GM18498 (cell line): ENCODE measurements at regions not wholly inside any gene's neighbourhood (a gene's known extent, or its start where the extent isn't known, plus 50 kb on each side); places are given as distances from the start of the nearest gene placed in this dataset.
"Not testable (repeated sequence)": the region's sequence is repeated elsewhere in the genome, so short reads cannot be mapped to it uniquely, and the experiment has no call there.

ENCODE experiments used
- ATAC-seq: cut with Tn5 transposase; IDR thresholded peaks from one replicate; pipeline ENCODE4 v1.9.1; 2021; ENCODE audit warnings: mild to moderate bottlenecking, moderate library complexity; ENCODE audit not compliant: unreplicated experiment

DNA sequence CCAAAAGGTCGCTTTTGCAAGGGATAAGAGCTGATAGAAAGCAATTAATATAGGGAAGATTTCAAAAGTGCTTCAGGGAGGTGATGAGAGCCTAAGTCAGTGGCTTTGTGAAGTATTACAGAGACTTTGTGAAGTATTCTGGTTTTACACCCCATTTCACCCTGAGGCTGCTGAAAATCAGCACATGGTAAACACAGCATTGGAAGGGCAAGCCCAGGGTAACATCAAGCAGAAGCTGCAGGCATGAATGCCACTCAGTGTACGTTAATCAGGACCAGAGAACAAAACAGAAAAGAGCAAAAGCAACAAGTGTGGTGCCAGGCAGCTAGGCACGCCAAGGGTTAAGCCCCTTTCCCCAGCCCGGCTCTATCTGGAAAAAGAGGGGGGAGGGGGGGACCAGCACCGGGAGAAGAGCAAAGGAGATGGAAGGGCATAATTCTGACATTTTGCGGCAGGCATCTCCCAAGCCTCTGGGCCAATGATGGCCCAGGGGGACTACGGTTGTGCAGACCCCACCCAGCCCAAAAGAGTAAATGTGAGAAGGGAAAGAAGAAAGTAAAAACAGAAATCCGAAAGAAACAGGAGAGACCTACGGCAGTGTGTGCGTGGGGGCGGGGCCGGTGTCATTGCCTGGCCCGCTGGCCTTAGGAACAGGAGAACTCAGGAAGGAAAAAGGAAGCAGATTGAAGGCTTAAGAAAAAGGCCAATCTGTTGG lies 58.9 kb downstream of the DHRS2 start:
- ATAC-seq = no peak

DNA sequence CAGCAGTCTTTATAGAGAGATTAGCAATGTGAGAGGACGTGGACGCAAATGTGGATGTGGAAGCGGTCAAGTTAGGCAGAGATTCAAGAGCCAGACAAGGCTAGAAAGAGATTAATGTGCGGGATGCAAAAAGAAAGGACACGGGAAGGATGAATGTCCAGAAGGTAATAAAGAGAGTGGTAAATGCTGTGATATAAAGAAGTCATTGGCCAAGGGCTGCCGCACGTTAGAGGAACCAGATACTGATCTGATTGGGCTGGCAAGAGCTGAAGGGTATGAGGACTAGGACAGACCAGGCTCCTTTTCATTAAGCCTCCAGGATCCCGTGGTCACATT lies 59.5 kb downstream of the DHRS2 start:
- ATAC-seq = no peak

DNA sequence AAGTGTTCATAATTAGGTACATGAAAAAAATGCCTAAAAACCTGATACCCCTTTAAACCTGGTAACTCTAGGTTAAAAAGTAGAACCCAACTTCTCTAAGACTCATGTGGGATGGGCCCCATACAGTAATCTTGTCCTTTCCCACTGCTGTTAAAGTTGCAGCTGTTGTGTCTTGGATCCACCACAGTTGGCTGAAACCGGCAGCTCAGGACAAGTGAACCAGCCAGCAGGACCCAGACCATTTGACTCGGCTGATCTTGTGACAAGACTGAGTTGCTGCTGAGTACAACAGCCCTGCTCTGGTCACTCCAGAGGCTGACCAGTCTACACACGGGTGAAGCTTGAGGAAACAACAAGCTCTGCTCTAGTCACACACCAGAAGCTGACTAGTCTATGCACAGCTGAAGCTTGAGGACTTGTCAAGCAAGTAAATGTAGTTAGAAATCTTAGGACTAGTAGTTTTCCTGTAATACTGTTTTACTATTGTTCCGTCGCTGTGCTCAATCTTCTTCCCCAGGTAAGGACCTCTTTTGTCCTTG lies 60.6 kb downstream of the DHRS2 start:
- no peak for ATAC-seq

DNA sequence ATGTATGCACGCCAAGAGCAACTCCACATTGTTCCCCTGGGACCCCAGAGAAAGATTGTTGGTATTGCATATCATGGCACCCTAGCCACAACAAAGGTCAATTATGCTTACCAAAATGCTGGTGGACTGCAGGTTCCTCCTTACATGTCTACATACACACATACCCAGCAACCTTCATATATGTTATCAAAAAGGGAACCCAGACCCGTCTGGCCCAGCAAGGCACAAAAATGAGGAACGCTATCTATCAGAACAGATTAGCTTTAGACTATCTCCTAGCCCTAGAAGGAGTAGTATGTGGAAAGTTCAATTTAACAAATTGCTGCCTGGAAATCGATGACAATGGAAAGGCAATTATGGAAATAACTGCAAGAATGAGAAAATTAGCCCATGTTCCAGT lies 61.5 kb downstream of the DHRS2 start:
- no peak for ATAC-seq

DNA sequence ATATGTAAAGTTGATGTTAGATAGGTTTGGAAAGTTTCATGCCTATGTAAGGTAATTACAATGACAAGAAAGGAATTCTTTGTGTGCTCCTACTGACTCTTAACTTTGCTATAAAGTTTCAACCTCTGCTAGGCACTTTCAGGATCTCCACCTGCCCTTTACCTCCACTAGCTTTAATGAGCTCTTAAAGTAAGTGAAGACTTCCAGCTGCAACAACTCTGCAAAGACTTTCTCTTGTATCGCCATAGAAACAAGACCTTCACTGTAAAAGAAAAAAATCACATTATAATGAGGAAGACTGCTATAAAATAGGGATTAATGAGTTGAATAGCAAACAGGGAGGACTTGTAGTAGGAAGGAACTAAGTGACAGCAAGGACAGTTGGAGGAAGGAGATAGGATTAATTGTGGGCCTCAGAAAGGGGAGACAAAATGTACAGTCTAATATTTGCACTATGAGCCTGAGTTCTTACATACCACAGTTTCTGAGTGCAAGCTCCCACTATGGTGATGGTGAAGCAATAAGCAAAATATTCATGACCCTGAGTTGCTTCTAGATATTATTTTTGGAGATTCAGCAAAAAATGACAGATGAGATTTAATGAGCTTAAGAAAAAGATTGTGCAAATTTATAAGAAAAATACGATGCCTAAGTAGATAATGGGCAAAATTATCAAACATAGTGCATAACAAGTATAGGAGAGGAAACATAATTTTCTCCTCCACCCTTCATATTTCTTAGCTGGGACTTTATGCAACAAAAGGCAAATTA lies 66.7 kb downstream of the DHRS2 start:
- no peak for ATAC-seq

DNA sequence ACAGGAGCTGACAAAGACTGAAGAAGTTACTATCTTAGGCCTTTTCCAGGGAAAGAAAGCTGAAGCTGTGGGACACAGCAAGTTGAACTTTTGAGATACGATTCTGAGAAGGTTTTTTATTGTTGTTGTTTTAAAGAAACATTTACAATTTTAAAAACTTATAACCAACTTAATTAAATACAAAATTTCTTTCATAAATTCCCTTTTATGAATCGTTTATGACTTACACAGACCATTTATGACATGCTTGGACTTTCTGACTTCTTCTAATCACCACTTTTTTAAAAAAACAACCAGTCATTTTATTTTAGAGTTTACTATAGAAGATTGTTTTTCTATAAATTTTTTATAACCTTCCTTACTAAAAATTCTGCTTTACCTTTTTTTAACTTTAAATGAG lies 68.7 kb downstream of the DHRS2 start:
- ATAC-seq = no peak

DNA sequence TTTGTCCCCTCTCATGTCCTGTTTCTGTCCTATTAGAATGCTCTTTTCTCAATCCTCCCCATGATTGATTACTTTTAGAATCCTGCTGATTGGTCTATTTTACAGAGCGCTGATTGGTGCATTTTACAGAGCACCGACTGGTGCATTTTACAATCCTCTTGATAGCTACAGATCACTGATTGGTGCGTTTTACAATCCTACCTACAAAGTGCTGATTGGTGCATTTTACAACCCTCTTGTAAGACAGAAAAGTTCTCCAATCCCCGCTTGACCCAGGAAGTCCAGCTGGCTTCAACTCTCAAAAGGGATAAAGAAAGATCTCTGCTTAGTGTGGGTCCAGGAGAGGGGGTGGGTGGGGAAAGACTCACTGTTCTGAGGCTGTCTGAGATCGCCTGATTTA lies 71.3 kb downstream of the DHRS2 start:
- no peak for ATAC-seq

DNA sequence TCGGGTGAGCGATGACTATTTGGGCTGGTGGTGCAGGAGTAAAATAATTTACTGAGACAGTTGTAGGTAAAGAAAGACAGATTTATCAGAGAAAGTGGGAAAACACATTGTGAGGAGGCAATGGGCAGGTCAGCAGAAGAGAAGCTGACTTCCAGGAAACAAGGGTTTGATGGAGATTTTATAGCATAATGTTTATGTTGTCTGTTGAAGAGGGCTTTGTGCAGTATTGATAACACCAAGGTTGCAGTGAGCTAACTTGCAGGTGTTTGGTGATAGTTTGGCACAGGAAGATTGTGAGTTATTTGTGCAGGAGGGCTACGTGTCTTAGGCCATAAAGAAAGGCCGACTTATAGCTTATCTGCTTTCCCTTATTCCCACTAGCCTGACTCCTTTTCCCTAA lies 72.2 kb downstream of the DHRS2 start:
- no peak for ATAC-seq

DNA sequence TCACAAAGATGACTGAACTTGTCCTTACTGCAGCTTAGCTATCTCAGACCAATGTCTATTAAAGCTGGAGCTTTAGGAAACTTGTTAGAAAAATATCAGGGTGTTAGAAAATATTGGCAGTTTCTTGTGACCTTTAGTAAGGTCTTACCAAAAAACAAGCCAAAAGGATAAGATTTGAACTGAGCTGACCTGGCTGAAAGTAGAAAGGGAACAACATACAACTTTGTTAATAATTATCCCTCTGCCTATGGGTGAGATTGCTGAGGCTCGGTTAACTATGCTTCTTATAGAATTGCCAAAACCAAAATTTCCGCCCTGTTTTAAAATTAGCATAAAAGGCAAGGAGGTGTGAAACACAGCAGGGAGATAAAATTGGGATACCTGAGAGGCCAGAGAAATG lies 73.8 kb downstream of the DHRS2 start:
- ATAC-seq = no peak

DNA sequence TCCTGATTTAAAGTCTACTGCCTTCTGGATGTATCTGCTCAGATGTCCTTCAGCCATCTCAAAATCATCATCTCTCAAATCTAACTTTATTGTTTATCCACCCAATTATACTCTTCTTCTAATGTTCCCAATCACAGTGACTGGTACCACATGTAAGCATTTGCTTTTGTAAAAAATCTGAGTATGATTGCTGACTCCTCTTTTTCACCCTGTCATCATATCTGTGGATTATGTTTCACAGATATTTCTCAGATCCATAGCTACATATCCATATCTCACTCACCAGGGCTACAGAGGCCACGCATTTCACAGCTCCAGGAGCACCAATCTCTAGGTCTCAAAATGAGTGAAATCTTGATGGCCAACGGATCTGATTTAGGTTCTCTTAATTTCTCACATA lies 76.1 kb downstream of the DHRS2 start:
- ATAC-seq = no peak

DNA sequence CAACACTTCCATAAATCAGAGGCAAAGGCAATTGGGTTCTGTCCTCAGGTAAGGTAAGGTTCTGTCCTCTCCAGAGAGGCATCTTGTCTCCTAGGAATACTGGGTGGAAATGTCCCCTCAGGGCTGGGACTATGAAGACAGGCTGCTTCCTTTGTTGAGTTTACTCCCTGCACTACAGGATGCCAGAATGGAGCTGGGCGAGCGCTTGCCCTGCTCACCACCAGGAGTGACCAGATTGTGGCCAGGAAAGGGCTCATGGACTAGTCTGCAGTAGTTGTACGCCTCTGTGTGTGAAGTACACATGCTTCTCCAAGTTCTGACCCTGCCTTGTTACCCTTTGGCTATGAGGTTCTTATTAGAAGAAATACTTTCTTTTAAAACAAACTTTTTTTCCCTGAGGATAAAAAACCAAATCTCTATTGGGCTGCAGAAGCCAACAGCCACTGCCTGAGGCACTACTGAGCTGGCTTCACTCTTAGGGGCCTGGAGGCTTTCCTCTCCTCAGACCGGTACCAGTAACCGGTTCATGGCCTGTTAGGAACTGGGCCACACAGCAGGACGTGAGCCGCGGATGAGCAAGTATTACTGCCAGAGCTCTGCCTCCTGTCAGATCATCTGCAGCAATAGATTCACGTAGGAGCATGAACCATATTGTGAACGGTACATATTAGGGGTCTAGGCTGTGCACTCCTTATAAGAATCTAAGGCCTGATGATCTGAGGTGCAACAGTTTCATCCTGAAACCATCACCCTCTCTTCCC lies 83.2 kb downstream of the DHRS2 start:
- ATAC-seq = no peak

DNA sequence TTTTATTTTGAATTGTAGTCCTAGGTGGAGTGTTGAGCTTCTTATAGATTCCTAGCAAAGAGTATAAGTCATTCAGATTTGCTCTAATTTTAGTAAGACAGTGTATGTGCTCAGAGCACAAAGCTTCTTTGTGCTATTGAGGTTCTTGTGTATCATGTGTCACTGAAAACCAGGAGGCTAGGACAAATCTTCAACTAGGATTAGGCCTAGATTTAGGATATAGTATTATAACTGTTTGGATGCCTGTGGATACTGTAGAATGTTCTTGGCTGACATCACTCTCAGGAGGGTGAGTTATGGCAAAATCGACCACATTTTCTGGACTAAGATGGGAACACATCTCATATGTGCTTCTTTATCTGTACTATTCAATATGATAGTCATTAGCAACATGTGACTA lies 86.5 kb downstream of the DHRS2 start:
- no peak for ATAC-seq

DNA sequence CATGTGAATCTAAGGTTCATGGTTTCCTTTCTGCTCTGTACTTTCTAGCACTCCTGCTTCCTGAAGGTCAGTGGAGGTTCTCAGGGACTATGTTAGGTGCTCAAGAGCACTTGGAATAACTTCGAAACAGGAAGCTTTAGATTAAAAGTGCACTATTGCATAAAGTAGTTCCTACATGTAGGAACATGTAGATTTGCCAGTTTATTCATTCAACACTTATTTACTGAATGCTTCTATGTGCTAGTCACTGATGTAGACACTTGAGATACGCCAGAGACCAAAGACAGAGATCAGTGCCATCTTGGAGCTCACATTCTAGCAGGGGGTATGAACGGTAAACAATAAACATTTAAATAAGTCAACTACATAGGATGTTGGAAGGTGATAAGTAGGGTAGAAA lies 87.7 kb downstream of the DHRS2 start:
- no peak for ATAC-seq

DNA sequence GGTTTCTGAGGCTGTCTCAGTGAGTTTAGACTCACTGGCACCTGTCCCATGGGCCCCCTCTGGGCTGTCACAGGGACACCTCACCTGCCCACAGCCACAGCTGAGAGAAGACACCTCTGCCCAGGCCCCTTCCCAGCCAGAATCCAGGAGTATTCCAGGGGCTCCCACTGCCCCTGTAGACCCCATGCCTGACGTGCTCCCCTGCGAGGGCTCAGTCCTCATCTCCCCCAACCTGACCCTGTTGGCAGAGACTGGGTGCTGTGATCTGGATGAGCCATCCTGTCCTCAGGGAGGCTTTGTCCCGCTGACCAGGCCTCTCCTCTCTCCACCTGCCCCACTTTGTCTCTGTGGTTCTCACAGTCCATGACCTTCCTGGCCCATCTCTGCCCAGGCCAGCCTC lies 89.4 kb downstream of the DHRS2 start:
- ATAC-seq = no peak

DNA sequence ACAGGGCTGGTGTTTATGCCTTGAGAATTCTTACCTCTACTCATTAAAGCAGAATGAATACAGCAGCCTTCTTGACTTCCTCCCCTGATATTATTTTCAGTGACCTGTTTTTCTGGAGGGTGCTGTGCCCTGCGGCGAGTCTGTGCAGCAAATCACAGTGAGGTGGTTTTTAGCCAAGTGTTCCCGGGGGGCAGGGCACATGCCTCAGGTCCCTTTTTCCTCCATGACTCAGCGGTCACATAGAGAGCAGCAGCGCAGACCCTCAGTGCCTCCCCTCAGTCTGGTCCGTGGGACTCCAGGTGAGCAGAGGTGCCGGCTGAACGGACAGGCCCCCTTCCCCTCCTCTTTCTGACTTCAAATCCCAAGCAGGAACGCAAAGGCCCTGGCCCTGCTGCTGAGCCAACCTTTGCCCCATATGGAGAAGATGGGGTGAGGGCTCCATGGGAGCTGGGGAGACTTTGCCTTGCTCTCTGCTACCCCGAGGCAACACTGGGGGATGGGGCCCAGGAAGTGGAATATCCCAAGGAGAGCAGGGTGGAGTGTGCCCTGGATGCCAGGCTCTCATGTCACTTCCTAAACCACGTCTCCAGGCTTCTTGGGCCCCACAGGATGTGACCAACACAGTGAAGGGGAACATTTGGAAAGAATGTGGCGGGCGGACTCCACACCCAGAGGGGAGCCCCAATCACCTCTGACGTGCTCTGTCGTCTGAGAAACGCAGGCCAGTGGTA lies 90.0 kb downstream of the DHRS2 start:
- ATAC-seq = no peak

DNA sequence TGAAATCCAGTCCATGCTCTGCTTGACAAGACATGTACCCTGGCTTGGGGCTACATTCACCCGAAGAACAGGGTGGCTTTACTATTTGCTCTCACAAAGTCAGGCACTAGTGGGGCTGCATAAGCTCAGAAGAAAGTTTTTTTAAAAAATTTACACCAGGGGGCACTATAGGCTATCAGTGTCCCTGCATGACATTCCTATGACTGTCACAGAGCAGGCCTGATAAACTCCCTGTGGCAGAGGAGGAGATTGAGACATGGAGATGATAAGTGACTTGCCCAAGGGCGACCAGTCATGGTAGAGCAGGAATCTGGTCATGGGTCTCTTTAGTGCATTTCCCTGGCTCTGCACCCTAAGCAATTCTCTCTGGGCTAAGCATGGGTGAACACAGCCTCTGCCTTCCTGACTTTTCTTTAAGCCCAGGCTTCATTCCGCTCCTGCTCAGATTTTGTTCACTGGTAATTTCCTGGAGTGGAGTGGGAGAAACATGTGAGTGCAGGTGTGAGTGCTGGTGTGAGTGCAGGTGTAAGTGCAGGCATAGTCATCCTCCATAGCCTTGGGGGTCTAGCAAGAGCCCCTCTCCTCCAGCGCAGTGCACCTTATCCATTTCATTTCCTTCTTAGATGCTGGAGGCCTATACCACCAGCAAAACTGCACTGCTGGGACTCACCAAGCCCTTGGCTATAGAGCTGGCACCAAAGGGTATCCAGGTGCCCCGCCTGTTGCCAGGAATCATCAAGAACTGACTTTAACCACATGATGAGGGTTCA lies 91.6 kb downstream of the DHRS2 start:
- ATAC-seq = no peak

DNA sequence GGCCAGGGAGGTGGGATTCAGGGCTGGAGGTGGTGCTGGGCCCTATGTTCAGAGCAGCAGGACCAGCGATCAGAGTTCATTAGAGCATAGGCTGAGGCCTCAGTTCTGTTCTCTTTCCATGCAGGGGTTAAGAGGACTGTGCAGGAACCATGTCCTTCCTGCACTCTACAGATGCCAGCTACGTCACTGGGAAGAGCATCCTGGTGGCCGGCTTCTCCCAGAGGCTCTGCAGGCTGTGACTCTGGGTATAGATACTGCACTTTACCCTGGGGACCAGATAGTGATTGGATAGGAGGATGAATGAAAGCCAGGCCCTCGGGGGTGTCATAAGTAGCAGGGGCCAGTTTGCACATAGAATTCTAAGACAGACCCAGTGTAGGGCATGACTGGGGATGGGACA lies 92.6 kb downstream of the DHRS2 start:
- no peak for ATAC-seq

DNA sequence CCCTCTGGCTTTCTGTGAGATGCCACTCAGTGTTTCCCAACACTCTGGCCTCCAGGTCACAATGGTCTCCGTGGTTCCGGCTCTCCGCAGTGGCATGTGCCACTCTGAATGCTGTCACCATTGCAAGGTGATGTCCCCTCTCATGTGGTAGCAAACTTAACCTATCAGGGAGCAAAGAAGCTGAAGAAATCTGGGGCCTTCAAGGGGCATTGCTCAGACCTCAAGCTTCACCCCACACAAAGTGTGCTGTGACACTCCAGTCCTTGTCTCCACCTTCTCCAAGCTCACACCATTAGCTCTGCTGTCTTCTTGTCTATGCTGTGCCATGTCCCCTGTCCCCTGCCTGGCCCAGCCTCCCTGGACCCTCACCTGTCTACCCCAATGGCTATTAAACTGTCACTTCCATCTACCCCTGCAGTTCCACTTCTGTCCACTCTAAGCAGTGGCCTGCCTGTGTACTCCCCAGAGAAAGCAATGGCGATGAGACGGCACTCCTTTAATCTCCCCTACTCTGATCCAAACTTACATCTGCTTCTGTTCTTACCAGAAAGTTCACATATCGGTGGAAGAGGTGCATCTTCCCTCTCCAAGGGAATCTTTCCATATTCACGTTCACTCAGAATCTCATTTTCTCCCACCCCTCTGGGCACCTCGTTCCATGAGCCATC lies 93.7 kb downstream of the DHRS2 start:
- no peak for ATAC-seq

DNA sequence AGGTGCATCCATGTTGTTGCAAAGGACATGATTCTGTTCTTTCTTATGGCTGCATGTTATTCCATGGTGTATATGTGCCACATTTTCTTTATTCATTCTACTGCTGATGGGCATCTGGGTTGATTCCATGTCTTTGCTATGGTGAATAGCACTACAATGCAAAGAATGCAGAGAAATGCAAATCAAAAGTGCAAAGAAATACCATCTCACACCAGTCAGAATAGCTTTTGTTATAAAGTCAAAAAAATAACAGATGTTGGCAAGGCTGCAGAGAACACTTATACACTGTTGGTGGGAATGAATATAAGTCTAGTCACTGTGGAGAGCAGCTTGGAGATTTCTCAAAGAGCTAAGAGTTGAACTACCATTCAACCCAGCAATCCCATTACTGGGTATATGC lies 99.2 kb downstream of the DHRS2 start:
- ATAC-seq = no peak

DNA sequence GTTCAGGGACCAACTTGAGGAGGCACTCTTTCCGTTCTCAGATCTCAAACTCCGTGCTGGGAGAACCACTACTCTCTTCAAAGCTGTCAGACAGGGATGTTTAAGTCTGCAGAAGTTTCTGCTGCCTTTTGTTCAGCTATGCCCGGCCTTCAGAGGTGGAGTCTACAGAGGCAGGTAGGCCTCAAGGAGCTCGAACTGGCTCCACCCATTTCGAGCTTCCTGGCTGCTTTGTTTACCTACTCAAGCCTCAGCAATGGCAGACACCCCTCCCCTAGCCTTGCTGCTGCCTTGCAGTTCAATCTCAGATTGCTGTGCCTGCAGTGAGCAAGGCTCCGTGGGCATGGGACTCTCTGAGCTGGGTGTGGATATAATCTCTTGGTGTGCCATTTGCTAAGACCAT lies 108.2 kb downstream of the DHRS2 start:
- ATAC-seq = not testable (repeated sequence)
